ENCODE measurements at regions not wholly inside any gene's neighbourhood (a gene's known extent, or its start where the extent isn't known, plus 50 kb on each side); places are given as distances from the start of the nearest gene placed in this dataset.

- peak; percentile 43 for DNase-seq (ENCODE audit: low read depth)
- no peak overlapping the region for H3K4me3 ChIP-seq (ENCODE audit: low read length)
- TF ChIP-seq CTCF (conservative IDR thresholded peaks at IDR 0.05; ENCODE audit: low read length) = no peak
Observed at GRCh38 chr21:32842146-32842545, 70.6 kb upstream of the PAXBP1 start.

GRCh38 chr21:32843561-32843960, 72.0 kb upstream of the PAXBP1 start:
- no peak overlapping the region for H3K4me3 ChIP-seq (ENCODE audit: low read length)
- no peak for TF ChIP-seq CTCF (conservative IDR thresholded peaks at IDR 0.05; ENCODE audit: low read length)
- no peak for DNase-seq (ENCODE audit: low read depth)

- no peak overlapping the region for H3K4me3 ChIP-seq (ENCODE audit: low read length)
- no peak for TF ChIP-seq CTCF (conservative IDR thresholded peaks at IDR 0.05; ENCODE audit: low read length)
- peak; percentile 6 for DNase-seq (ENCODE audit: low read depth)
Observed at GRCh38 chr21:32844076-32844475, 72.5 kb upstream of the PAXBP1 start.

GRCh38 chr21:32844653-32845436, 73.3 kb upstream of the PAXBP1 start:
- no peak overlapping the region for H3K4me3 ChIP-seq (ENCODE audit: low read length)
- peak; percentile 46 for TF ChIP-seq CTCF (conservative IDR thresholded peaks at IDR 0.05; ENCODE audit: low read length)
- peak; percentile 94 for DNase-seq (ENCODE audit: low read depth)

- no peak for DNase-seq (ENCODE audit: low read depth)
- no peak overlapping the region for H3K4me3 ChIP-seq (ENCODE audit: low read length)
- no peak for TF ChIP-seq CTCF (conservative IDR thresholded peaks at IDR 0.05; ENCODE audit: low read length)
Observed at GRCh38 chr21:32858628-32859027, 87.1 kb upstream of the PAXBP1 start.

- no peak for DNase-seq (ENCODE audit: low read depth)
- H3K4me3 ChIP-seq (ENCODE audit: low read length) = no peak overlapping the region
- TF ChIP-seq CTCF (conservative IDR thresholded peaks at IDR 0.05; ENCODE audit: low read length) = no peak
Observed at GRCh38 chr21:32860399-32860798, 88.8 kb upstream of the PAXBP1 start.

GRCh38 chr21:32861866-32862265, 90.3 kb upstream of the PAXBP1 start:
- TF ChIP-seq CTCF (conservative IDR thresholded peaks at IDR 0.05; ENCODE audit: low read length) = no peak
- H3K4me3 ChIP-seq (ENCODE audit: low read length) = no peak overlapping the region
- peak; percentile 90 for DNase-seq (ENCODE audit: low read depth)

All from AG10803 (cell line).